GM06990 (cell line): ENCODE measurements at regions not wholly inside any gene's neighbourhood (a gene's known extent, or its start where the extent isn't known, plus 50 kb on each side); places are given as distances from the start of the nearest gene placed in this dataset.

Source experiments
- DNase-seq: peaks from one replicate; pipeline ENCODE4 v3.0.0-alpha.2; 2011; ENCODE audit not compliant: insufficient read length; ENCODE audit errors: extremely low read depth
- H3K27me3 ChIP-seq: replicated peaks from 2 replicates; pipeline ENCODE4 v1.6.0; 2011; ENCODE audit warnings: low read length; ENCODE audit not compliant: control insufficient read depth, insufficient read depth
- H3K36me3 ChIP-seq: 2 replicates; pipeline ENCODE4 v1.5.1; 2011; ENCODE audit warnings: low read length; ENCODE audit not compliant: control insufficient read depth, insufficient read depth
- H3K4me3 ChIP-seq: replicated peaks from 2 replicates; pipeline ENCODE4 v1.5.1; 2011; ENCODE audit warnings: low read depth, mild to moderate bottlenecking, control low read depth, low read length
- CTCF ChIP-seq: IDR thresholded peaks from 2 replicates; pipeline ENCODE4 v1.5.1; 2011; ENCODE audit warnings: low read length, control low read depth, mild to moderate bottlenecking, inconsistent platforms; ENCODE audit not compliant: insufficient read depth, poor library complexity, severe bottlenecking

GRCh38 chr2:67259556-67260342 is 137.4 kb upstream of the ETAA1 start:
- H3K27me3 ChIP-seq: no peaks in the 10 kb centered on the region
- no peak for TF ChIP-seq CTCF
- no peak overlapping the region for H3K4me3 ChIP-seq
- H3K36me3 ChIP-seq: no peaks in the 10 kb centered on the region
- DNase-seq: no peak

DNA sequence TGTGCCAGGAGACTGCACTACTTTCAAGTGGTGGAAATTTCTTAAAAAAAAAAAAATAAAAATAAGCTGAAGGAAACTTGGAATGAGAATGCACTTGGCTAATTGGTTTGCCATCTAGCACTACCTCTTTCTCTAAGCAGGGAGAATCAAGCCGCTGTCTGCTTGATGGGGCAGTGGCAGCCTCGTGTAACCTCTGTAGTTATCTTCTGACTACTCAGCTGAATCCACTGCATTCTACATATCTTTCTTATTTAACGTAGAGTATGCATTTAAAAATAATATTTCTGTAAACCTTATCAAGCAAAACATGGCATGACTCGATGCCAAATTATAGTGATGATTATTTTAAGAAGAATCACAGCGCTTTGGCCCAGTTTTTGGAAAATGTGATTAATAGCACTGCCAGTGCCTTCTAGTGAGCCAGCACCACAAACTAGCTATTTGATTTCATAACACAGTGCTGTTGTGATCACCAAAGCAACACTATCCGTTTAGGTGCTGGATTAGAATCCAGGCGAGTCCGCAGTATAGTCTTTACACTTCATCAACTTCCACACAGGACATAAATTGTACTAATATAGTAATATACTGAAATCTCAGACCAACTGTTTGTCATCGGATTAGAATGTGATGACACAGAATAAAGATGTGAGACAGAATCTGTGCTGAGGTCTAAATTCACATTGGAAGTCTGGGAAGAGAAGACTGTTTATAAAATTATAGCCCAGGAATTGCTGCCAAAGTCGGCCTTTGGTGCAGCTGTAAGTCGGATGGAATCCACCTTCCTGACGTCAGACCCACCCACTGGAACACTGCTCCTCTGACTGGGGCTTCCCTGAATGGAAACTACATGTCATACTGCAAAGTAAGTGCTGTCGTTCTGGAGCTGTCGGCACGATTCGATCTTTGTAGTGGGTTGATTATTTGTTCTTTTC is 136.5 kb upstream of the ETAA1 start:
- no peaks in the 10 kb centered on the region for H3K36me3 ChIP-seq

DNA sequence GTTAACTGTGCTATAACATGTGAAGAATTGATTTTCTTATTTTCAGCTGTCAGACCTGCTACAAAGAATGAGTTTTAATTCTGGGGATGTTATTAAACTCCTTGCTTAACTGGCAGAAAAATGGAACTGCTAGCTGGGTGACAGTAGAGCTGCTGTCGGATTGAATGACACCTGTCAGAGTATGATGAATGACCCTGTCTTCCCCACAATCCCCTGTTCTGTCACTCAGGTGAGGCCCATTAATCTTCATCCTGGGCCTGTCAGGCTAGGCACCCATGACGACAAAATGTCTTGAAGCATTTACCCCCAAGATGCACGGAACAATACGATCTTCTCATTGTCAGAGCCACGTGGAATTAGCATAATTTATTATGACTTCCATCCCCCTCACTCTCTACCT is 129.9 kb upstream of the ETAA1 start:
- Histone ChIP-seq H3K36me3 (no peaks in the 10 kb centered on the region), H3K4me3 (no peak overlapping the region), H3K27me3 (no peaks in the 10 kb centered on the region)
- no peak for TF ChIP-seq CTCF
- no peak for DNase-seq

More for the DNA sequence above, 136.5 kb upstream of the ETAA1 start:
- DNase-seq: no peak
- H3K4me3 ChIP-seq: no peak overlapping the region
- H3K27me3 ChIP-seq: no peaks in the 10 kb centered on the region
- TF ChIP-seq CTCF: no peak

GRCh38 chr2:67268797-67269196 is 128.3 kb upstream of the ETAA1 start:
- DNase-seq: no peak
- H3K36me3 ChIP-seq: no peaks in the 10 kb centered on the region
- no peak overlapping the region for H3K4me3 ChIP-seq
- H3K27me3 ChIP-seq: no peaks in the 10 kb centered on the region
- no peak for TF ChIP-seq CTCF

- Histone ChIP-seq H3K36me3 (no peaks in the 10 kb centered on the region), H3K4me3 (no peak overlapping the region), H3K27me3 (no peaks in the 10 kb centered on the region)
- no peak for TF ChIP-seq CTCF
- no peak for DNase-seq
Measured at GRCh38 chr2:67272195-67272594, 124.9 kb upstream of the ETAA1 start.
